NCI-H524 treated with DMSO at 0.1 percent for 48 hours (cell line): ENCODE measurements at regions not wholly inside any gene's neighbourhood (a gene's known extent, or its start where the extent isn't known, plus 50 kb on each side); places are given as distances from the start of the nearest gene placed in this dataset.

Source experiments
- DNase-seq: peaks from one replicate; lab custom pipeline; 2025; lab: John Stamatoyannopoulos, UW

GRCh38 chrX:150164971-150165600, 198.0 kb upstream of the MAMLD1 start:
- DNase-seq: no peak

- DNase-seq: no peak
Observed at GRCh38 chrX:150165776-150166610, 197.1 kb upstream of the MAMLD1 start.

- DNase-seq: no peak
Observed at GRCh38 chrX:150167482-150168324, 195.4 kb upstream of the MAMLD1 start.

- no peak for DNase-seq
Observed at GRCh38 chrX:150182161-150182560, 181.0 kb upstream of the MAMLD1 start.

GRCh38 chrX:150184491-150184890, 178.6 kb upstream of the MAMLD1 start:
- DNase-seq: no peak

GRCh38 chrX:150185766-150186165, 177.4 kb upstream of the MAMLD1 start:
- no peak for DNase-seq

- DNase-seq: no peak
Observed at GRCh38 chrX:150192816-150193215, 170.3 kb upstream of the MAMLD1 start.

GRCh38 chrX:150196285-150196684, 166.8 kb upstream of the MAMLD1 start:
- no peak for DNase-seq

- DNase-seq: no peak
Observed at GRCh38 chrX:150197388-150197787, 165.7 kb upstream of the MAMLD1 start.

- DNase-seq: no peak
Observed at GRCh38 chrX:150198776-150199175, 164.3 kb upstream of the MAMLD1 start.

GRCh38 chrX:150199181-150199580, 163.9 kb upstream of the MAMLD1 start:
- DNase-seq: no peak

GRCh38 chrX:150199803-150200202, 163.3 kb upstream of the MAMLD1 start:
- no peak for DNase-seq

- DNase-seq: no peak
Observed at GRCh38 chrX:150200361-150200760, 162.8 kb upstream of the MAMLD1 start.

GRCh38 chrX:150200820-150201287, 162.3 kb upstream of the MAMLD1 start:
- no peak for DNase-seq

- no peak for DNase-seq
Observed at GRCh38 chrX:150201391-150201790, 161.7 kb upstream of the MAMLD1 start.

- DNase-seq: no peak
Observed at GRCh38 chrX:150201841-150202240, 161.3 kb upstream of the MAMLD1 start.

GRCh38 chrX:150202641-150203247, 160.4 kb upstream of the MAMLD1 start:
- DNase-seq: no peak

GRCh38 chrX:150203248-150203645, 159.9 kb upstream of the MAMLD1 start:
- no peak for DNase-seq

GRCh38 chrX:150205011-150205410, 158.1 kb upstream of the MAMLD1 start:
- DNase-seq: no peak

- no peak for DNase-seq
Observed at GRCh38 chrX:150207733-150208132, 155.4 kb upstream of the MAMLD1 start.

GRCh38 chrX:150211988-150212387, 151.1 kb upstream of the MAMLD1 start:
- DNase-seq: no peak
